GM19463 (cell line): ENCODE measurements at regions not wholly inside any gene's neighbourhood (a gene's known extent, or its start where the extent isn't known, plus 50 kb on each side); places are given as distances from the start of the nearest gene placed in this dataset.

Experiments used
- ATAC-seq: cut with Tn5 transposase; IDR thresholded peaks from one replicate; pipeline ENCODE4 v1.9.1; 2021; ENCODE audit warnings: mild to moderate bottlenecking, moderate library complexity; ENCODE audit not compliant: unreplicated experiment

- ATAC-seq = no peak
Measured at GRCh38 chr15:60093273-60094067, 89.4 kb downstream of the FOXB1 start.

GRCh38 chr15:60095711-60096110 is 91.6 kb downstream of the FOXB1 start:
- no peak for ATAC-seq

- no peak for ATAC-seq
Measured at GRCh38 chr15:60096157-60096556, 92.0 kb downstream of the FOXB1 start.

GRCh38 chr15:60101416-60101815 is 97.3 kb downstream of the FOXB1 start:
- ATAC-seq = no peak

GRCh38 chr15:60102748-60103147 is 98.6 kb downstream of the FOXB1 start:
- no peak for ATAC-seq

- no peak for ATAC-seq
Measured at GRCh38 chr15:60110909-60111308, 106.8 kb downstream of the FOXB1 start.

GRCh38 chr15:60115579-60116380 is 111.7 kb downstream of the FOXB1 start:
- no peak for ATAC-seq

- no peak for ATAC-seq
Measured at GRCh38 chr15:60116456-60117089, 112.5 kb downstream of the FOXB1 start.

- no peak for ATAC-seq
Measured at GRCh38 chr15:60118146-60118545, 114.0 kb downstream of the FOXB1 start.

- ATAC-seq = no peak
Measured at GRCh38 chr15:60118626-60119025, 114.5 kb downstream of the FOXB1 start.

- ATAC-seq = no peak
Measured at GRCh38 chr15:60119101-60119500, 115.0 kb downstream of the FOXB1 start.

- ATAC-seq = no peak
Measured at GRCh38 chr15:60120100-60120499, 116.0 kb downstream of the FOXB1 start.

- peak; percentile 84 for ATAC-seq
Measured at GRCh38 chr15:60121845-60122244, 117.7 kb downstream of the FOXB1 start.

- ATAC-seq = no peak
Measured at GRCh38 chr15:60122691-60123090, 118.6 kb downstream of the FOXB1 start.

- no peak for ATAC-seq
Measured at GRCh38 chr15:60124460-60125070, 120.5 kb downstream of the FOXB1 start.

- ATAC-seq = no peak
Measured at GRCh38 chr15:60125334-60125733, 121.2 kb downstream of the FOXB1 start.

- ATAC-seq = no peak
Measured at GRCh38 chr15:60126200-60126599, 122.1 kb downstream of the FOXB1 start.

- no peak for ATAC-seq
Measured at GRCh38 chr15:60126661-60127060, 122.5 kb downstream of the FOXB1 start.

GRCh38 chr15:60128000-60128376 is 123.9 kb downstream of the FOXB1 start:
- no peak for ATAC-seq

GRCh38 chr15:60128710-60129109 is 124.6 kb downstream of the FOXB1 start:
- ATAC-seq = no peak

- no peak for ATAC-seq
Measured at GRCh38 chr15:60130398-60130797, 126.3 kb downstream of the FOXB1 start.
